Inflammatory macrophage treated with lipopolysaccharide for 4 hours (primary cell): ENCODE measurements at regions not wholly inside any gene's neighbourhood (a gene's known extent, or its start where the extent isn't known, plus 50 kb on each side); places are given as distances from the start of the nearest gene placed in this dataset.

Experiments used
- DNase-seq: peaks from one replicate; pipeline ENCODE4 v3.0.0-alpha.2; 2020

- DNase-seq, result no peak
Observed at GRCh38 chr12:68428211-68428610, 96.0 kb upstream of the MDM1 start.

- no peak for DNase-seq
Observed at GRCh38 chr12:68428724-68429501, 96.8 kb upstream of the MDM1 start.

DNA sequence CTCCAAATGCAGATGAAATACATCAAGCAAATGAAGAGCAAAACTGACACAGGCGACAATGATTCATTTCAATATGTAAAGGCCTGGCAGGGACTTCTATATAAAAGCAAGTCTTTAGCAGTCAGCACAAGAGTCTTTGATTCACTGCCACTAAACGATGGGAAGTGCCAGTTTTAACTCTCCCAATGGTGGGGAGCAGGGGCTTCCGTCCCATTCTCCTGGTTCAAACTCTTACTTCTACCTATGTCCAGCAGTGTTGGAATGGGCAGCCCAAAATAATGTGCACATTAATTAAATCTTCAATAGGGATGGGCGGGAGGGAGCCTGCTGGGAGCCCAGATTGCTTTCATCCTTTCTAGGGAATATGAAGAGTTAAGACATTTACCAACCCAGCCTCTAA is 97.5 kb upstream of the MDM1 start:
- DNase-seq, result no peak

DNA sequence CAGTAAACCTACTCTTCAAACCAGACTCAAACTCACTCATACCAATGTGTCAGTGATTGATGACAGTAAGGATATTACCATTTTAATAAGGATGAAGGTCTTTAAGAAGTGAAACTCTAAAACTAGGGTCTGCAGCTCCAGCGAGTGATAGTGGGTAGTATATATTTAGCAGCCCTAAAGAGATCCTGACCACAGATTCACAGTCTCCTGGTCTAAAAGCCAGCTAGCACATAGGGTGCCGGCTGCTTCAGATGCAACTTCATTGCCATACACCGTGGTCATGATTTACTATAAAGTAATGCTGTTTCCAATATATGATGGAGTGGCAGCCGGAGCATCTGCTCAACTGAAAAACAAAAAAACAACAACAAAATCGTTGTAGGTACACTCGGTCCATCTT is 99.6 kb upstream of the MDM1 start:
- no peak for DNase-seq

DNA sequence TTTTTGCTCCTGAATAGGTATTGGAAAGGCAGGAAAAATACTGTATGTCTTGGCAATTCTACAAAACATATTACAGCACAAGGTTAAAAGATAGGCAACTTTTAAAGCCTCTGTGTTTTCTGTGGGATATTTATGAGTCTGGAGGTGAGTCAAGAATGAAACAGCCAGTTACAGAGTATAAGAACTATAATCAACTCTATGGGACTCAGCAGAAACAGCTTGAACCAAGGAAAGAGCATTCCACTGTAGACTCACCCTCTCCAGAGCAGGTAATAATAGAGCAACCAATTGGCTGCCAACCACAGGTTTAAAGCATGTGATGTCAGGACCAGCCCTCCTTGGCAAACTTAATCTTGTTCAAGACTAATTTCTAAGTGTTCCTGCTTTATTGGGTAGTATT is 100.5 kb upstream of the MDM1 start:
- DNase-seq, result no peak

DNA sequence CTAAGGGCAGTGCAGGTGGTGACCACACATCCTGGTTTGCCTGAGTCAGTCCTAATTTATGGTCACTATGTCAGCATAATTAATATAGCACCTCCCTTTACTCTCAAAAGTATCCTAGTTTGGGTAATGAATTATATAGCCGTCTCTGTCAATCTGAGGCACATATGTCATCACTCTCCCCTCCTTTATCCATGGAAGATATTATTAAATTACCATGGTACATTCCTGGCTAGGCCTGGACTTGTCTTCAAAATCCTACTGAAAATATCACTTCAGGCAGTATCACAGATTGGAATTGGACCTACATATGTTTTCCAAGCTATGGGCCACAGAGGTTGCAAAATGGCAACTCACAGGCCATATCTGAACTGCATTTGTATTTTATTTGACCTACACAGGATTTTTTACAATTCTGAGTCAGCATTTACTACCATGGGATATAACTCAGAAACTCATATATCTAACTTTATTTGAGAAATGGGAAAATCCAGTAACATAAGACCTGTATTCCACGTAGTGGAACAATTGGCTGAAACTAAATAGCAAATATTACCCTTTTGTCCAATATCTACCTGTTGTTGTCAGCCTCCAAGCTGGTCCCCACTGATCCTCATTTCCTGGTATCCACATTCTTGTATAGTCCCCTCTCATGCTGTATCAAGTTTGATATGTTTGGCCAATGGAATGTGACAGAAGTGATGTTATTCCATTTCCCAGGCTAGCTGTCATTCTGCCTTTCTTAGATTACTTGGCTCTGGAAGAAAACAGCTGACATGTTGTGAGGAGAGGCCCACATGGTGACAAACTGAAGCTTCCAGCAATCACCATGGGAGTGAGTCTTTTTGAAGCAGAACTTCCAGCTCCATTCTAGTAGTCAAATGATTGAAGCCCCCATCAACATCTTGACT is 102.5 kb upstream of the MDM1 start:
- DNase-seq, result no peak

- no peak for DNase-seq
Observed at GRCh38 chr12:68435299-68435637, 103.1 kb upstream of the MDM1 start.

GRCh38 chr12:68435816-68436215 is 103.7 kb upstream of the MDM1 start:
- no peak for DNase-seq

GRCh38 chr12:68438601-68439000 is 106.4 kb upstream of the MDM1 start:
- DNase-seq, result no peak

- no peak for DNase-seq
Observed at GRCh38 chr12:68439368-68440045, 107.3 kb upstream of the MDM1 start.

- DNase-seq, result no peak
Observed at GRCh38 chr12:68440068-68440581, 108.0 kb upstream of the MDM1 start.

- DNase-seq, result peak; percentile 15
Observed at GRCh38 chr12:68441167-68441566, 109.0 kb upstream of the MDM1 start.

GRCh38 chr12:68442353-68442972 is 110.3 kb upstream of the MDM1 start:
- peak; percentile 15 for DNase-seq

DNA sequence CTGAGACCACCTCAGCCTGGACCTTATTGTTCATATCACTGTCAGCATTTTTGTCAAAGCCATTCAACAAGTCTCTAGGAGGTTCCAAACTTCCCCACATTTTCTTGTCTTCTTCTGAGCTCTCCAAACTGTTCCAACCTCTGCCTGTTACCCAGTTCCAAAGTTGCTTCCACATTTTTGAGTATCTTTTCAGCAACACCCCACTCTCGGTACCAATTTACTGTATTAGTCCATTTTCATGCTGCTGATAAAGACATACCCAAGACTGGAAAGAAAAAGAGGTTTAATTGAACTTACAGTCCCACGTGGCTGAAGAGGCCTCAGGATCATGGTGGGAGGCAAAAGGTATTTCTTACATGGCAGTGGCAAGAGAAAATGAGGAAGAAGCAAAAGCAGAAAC is 111.5 kb upstream of the MDM1 start:
- DNase-seq, result peak; percentile 13

DNA sequence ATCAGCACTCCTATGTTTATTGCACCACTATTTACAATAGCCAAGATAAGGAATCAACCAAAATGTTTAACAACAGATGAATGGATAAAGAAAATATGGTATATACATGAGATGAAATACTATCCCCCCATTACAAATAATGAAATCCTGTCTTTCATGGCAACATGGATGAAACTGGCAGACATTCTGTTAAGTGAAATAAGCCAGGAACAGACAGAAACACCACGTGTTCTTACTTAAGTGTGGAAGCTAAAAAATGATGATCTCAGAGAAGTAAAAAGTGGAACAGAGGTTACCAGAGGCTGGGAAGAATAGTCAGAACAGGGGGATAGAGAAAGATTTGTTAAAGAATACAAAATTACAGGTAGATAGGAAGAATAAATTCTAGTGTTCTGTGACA is 113.7 kb upstream of the MDM1 start:
- DNase-seq, result peak; percentile 56

DNA sequence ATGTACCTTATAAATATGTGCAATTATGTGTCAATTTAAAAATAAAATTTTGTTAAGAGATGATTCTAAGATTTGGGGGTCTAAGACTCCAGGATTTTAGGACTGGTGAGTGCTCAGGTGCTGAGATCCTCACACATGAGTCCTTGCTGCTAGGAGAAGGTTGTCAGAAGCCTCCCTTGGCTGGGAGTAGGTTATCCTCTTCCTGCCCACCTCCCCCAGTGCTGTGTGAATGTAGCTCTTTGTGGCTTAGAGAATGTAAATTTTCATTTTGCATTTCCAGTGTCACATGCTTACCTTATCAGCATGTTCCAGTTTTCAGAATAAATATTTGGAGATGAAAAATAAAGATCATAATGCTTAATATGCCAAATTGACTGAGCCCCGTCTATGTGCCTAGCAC is 114.2 kb upstream of the MDM1 start:
- no peak for DNase-seq

GRCh38 chr12:68446901-68447796 is 115.0 kb upstream of the MDM1 start:
- DNase-seq, result peak; percentile 77

- no peak for DNase-seq
Observed at GRCh38 chr12:68447797-68448260, 115.7 kb upstream of the MDM1 start.

DNA sequence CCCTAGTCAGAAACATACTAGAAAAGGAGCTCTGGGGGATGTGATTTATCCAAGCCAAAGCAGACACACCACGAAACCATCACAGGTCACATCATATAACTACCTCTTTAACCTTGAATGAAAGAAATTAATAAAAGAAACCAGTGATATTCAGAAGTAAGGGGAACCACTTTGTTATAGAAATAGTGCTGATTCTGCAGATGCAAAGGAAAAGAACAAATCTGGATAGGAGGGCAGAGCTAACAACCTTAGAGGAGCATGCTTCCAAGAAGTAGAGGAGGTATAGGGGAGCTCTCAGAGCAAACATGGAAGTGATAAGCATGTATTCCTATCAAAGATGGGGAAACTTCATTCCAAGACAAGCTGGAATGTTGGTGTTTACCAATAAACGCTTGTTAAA is 117.0 kb upstream of the MDM1 start:
- DNase-seq, result no peak

GRCh38 chr12:68450947-68451260 is 118.7 kb upstream of the MDM1 start:
- peak; percentile 44 for DNase-seq

GRCh38 chr12:68451261-68452077 is 119.3 kb upstream of the MDM1 start:
- peak; percentile 80 for DNase-seq
